SK-N-SH (cell line): ENCODE measurements at regions not wholly inside any gene's neighbourhood (a gene's known extent, or its start where the extent isn't known, plus 50 kb on each side); places are given as distances from the start of the nearest gene placed in this dataset.
"Not testable (repeated sequence)": the region's sequence is repeated elsewhere in the genome, so short reads cannot be mapped to it uniquely, and the experiment has no call there.

Experiments
- CTCF ChIP-seq: fragments of 200-600 bp; sonication (generic); IDR thresholded peaks from 2 replicates; pipeline ENCODE4 v1.6.1; 2017; ENCODE audit warnings: antibody characterized with exemption, mild to moderate bottlenecking, moderate library complexity
- ELF1 ChIP-seq: IDR thresholded peaks from 2 replicates; pipeline ENCODE4 v1.4.0; 2012
- EP300 ChIP-seq, 2 experiments: IDR thresholded peaks; 2 replicates each; pipeline versions ENCODE4 v1.4.0 to v1.6.1; 2012; ENCODE audit warnings: borderline replicate concordance in 1 of 2, low read depth in 1 of 2, low read length in 1 of 2
- EZH2phosphoT487 ChIP-seq: fragments of 200-600 bp; sonication (generic); IDR thresholded peaks from 2 replicates; pipeline ENCODE4 v1.6.1; 2017; ENCODE audit warnings: low read depth, mixed run types, mild to moderate bottlenecking, antibody characterized with exemption, moderate library complexity, borderline replicate concordance
- MAX ChIP-seq: IDR thresholded peaks from 2 replicates; pipeline ENCODE4 v1.4.0; 2012; ENCODE audit warnings: low read depth
- POLR2AphosphoS5 ChIP-seq: IDR thresholded peaks from 2 replicates; pipeline ENCODE4 v1.6.1; 2012; ENCODE audit warnings: low read depth, low read length
- RAD21 ChIP-seq: IDR thresholded peaks from 2 replicates; pipeline ENCODE4 v1.6.1; 2012; ENCODE audit warnings: mild to moderate bottlenecking, low read length
- REST ChIP-seq: IDR thresholded peaks from 2 replicates; pipeline ENCODE4 v1.6.1; 2012; ENCODE audit warnings: mild to moderate bottlenecking, low read depth, low read length, moderate library complexity
- SIN3A ChIP-seq: IDR thresholded peaks from 2 replicates; pipeline ENCODE4 v1.6.1; 2012; ENCODE audit warnings: low read depth, mild to moderate bottlenecking, low read length, moderate library complexity, borderline replicate concordance
- TAF1 ChIP-seq: IDR thresholded peaks from 2 replicates; pipeline ENCODE4 v1.6.1; 2012; ENCODE audit warnings: low read depth, mild to moderate bottlenecking, low read length, moderate library complexity, borderline replicate concordance
- TEAD4 ChIP-seq: IDR thresholded peaks from 2 replicates; pipeline ENCODE4 v1.4.0; 2012; ENCODE audit warnings: mild to moderate bottlenecking, borderline replicate concordance; ENCODE audit not compliant: insufficient read depth
- USF2 ChIP-seq: fragments of 150-350 bp; IDR thresholded peaks from 2 replicates; pipeline ENCODE4 v1.6.1; 2017; ENCODE audit warnings: antibody characterized with exemption, low read length, low read depth, borderline replicate concordance
- YY1 ChIP-seq: IDR thresholded peaks from 2 replicates; pipeline ENCODE4 v1.4.0; 2012; ENCODE audit warnings: low read depth, mild to moderate bottlenecking
- ZBTB33 ChIP-seq: IDR thresholded peaks from 2 replicates; pipeline ENCODE4 v1.4.0; 2012; ENCODE audit warnings: low read depth, borderline replicate concordance

GRCh38 chr14:106170163-106170658, 643.8 kb downstream of the TMEM121 start:
- peak; percentile 42 for TF ChIP-seq CTCF
- not testable (repeated sequence) for TF ChIP-seq EP300 (IDR thresholded peaks at IDR 0.05; ENCODE audit: borderline replicate concordance in 1 of 2, low read depth in 1 of 2, low read length in 1 of 2); RAD21; ELF1; POLR2AphosphoS5; TEAD4; MAX; REST; USF2; YY1; EZH2phosphoT487; SIN3A; TAF1; ZBTB33
